HCT116 (cell line): ENCODE measurements at regions not wholly inside any gene's neighbourhood (a gene's known extent, or its start where the extent isn't known, plus 50 kb on each side); places are given as distances from the start of the nearest gene placed in this dataset.

ENCODE experiments used
- ATAC-seq: fragments of 200-7000 bp; cut with Tn5 transposase; 2 replicates; pipeline ENCODE4 v1.9.1; 2020; ENCODE audit warnings: mild to moderate bottlenecking, moderate library complexity
- BruUV-seq: library from RNA; stranded (reverse); fragments of 400-500 nt; replicated peaks from 2 replicates; lab custom pipeline; 2021; lab: Mats Ljungman, UMichigan
- CTCF ChIA-PET: fragments of 300-600 bp; sonication (Branson Sonifier 250); formaldehyde crosslinking; loops from one replicate; lab custom pipeline; 2021; ENCODE audit warnings: antibody characterized with exemption; lab: Charles Lee
- POLR2A ChIA-PET: fragments of 300-600, 350-600 bp; sonication (Branson Sonifier 250); formaldehyde crosslinking; loops from one replicate; lab custom pipeline; 2021; ENCODE audit warnings: antibody characterized with exemption; lab: Charles Lee
- RAD21 ChIA-PET, 2 experiments: fragments of 300-600 bp; sonication (Branson Sonifier 250); formaldehyde crosslinking; loops; one replicate each; lab custom pipeline; 2023; ENCODE audit warnings: low total read pairs in 2 of 2; ENCODE audit not compliant: uncharacterized antibody in 2 of 2, unreplicated experiment in 2 of 2, low non-redundant PET in 1 of 2; lab: Charles Lee
- DNase-seq: peaks from one replicate; pipeline ENCODE4 v3.0.0-alpha.2; 2010; ENCODE audit warnings: low read depth, low spot score
- H2AFZ ChIP-seq: fragments of 200-600 bp; shearing (Covaris generic), sonication (generic); 2 replicates; pipeline ENCODE4 v1.6.1; 2017; ENCODE audit warnings: low read depth, mixed run types, mixed read lengths, antibody characterized with exemption, low read length; ENCODE audit not compliant: poor library complexity, severe bottlenecking
- H3K27ac ChIP-seq: 2 replicates; pipeline ENCODE4 v1.5.1; 2012; ENCODE audit warnings: low read depth, low read length
- H3K27me3 ChIP-seq: fragments of 200-600 bp; sonication (generic); 2 replicates; pipeline ENCODE4 v1.6.1; 2016; ENCODE audit warnings: mixed run types, low read length, mixed read lengths; ENCODE audit not compliant: insufficient read depth
- H3K36me3 ChIP-seq, 2 experiments: fragments of 200-500 bp in 1 of 2; fragments of 200-600 bp in 1 of 2; sonication (Bioruptor generic) in 1 of 2; sonication (generic) in 1 of 2; 2 replicates each; pipeline versions ENCODE4 v1.5.1 to v1.6.1; 2014 to 2016; ENCODE audit warnings: low read length in 2 of 2, inconsistent platforms in 1 of 2, mixed read lengths in 1 of 2, mixed run types in 1 of 2; ENCODE audit not compliant: insufficient read depth in 2 of 2, control insufficient read depth in 1 of 2
- H3K4me1 ChIP-seq, 2 experiments: fragments of 200-600 bp in 1 of 2; sonication (generic) in 1 of 2; 2 replicates each; pipeline versions ENCODE4 v1.5.1 to v1.6.1; 2012 to 2017; ENCODE audit warnings: low read length in 2 of 2, inconsistent platforms in 1 of 2, mild to moderate bottlenecking in 1 of 2, mixed read lengths in 1 of 2, mixed run types in 1 of 2, moderate library complexity in 1 of 2; ENCODE audit not compliant: insufficient read depth in 2 of 2, control insufficient read depth in 1 of 2
- H3K4me2 ChIP-seq: fragments of 200-600 bp; sonication (generic); 2 replicates; pipeline ENCODE4 v1.6.1; 2017; ENCODE audit warnings: mixed run types, low read length, mixed read lengths
- H3K4me3 ChIP-seq, 2 experiments: fragments of 200-600 bp in 1 of 2; sonication (generic) in 1 of 2; replicated peaks in 1 of 2; 2 replicates each; pipeline ENCODE4 v1.5.1; 2011 to 2016; ENCODE audit warnings: low read length in 2 of 2, control low read depth in 1 of 2, low read depth in 1 of 2, mild to moderate bottlenecking in 1 of 2, mixed read lengths in 1 of 2, mixed run types in 1 of 2
- H3K79me2 ChIP-seq: fragments of 200-600 bp; sonication (generic); 2 replicates; pipeline ENCODE4 v1.6.1; 2017; ENCODE audit warnings: mild to moderate bottlenecking, mixed run types, low read length, moderate library complexity, mixed read lengths; ENCODE audit not compliant: insufficient read depth
- H3K9ac ChIP-seq: fragments of 200-600 bp; sonication (generic); 2 replicates; pipeline ENCODE4 v1.6.1; 2016; ENCODE audit warnings: low read length, mixed read lengths
- H3K9me2 ChIP-seq: fragments of 200-600 bp; sonication (generic), shearing (Covaris generic); 2 replicates; pipeline ENCODE4 v1.6.1; 2017; ENCODE audit warnings: mixed run types, mild to moderate bottlenecking, moderate library complexity; ENCODE audit not compliant: insufficient read depth
- H3K9me3 ChIP-seq, 2 experiments: fragments of 200-500 bp in 1 of 2; fragments of 200-600 bp in 1 of 2; sonication (Bioruptor generic) in 1 of 2; sonication (generic) in 1 of 2; 2 replicates each; pipeline ENCODE4 v1.6.1; 2014 to 2017; ENCODE audit warnings: low read length in 2 of 2, mixed read lengths in 2 of 2, inconsistent platforms in 1 of 2, low read depth in 1 of 2, mild to moderate bottlenecking in 1 of 2, mixed run types in 1 of 2, moderate library complexity in 1 of 2; ENCODE audit not compliant: control insufficient read depth in 1 of 2, insufficient read depth in 1 of 2
- H4K20me1 ChIP-seq: fragments of 200-600 bp; sonication (generic), shearing (Covaris generic); 2 replicates; pipeline ENCODE4 v1.6.1; 2017; ENCODE audit warnings: mixed run types, mild to moderate bottlenecking, moderate library complexity; ENCODE audit not compliant: insufficient read depth
- CBX3 ChIP-seq: IDR thresholded peaks from 2 replicates; pipeline ENCODE4 v1.6.1; 2012; ENCODE audit warnings: low read depth
- CEBPB ChIP-seq: IDR thresholded peaks from 2 replicates; pipeline ENCODE4 v1.6.1; 2012; ENCODE audit warnings: low read depth
- ELF1 ChIP-seq: IDR thresholded peaks from 2 replicates; pipeline ENCODE4 v1.6.1; 2012; ENCODE audit warnings: low read depth, borderline replicate concordance
- EZH2 ChIP-seq: fragments of 200-600 bp; sonication (generic); IDR thresholded peaks from 2 replicates; pipeline ENCODE4 v1.6.1; 2017; ENCODE audit warnings: antibody characterized with exemption, mixed run types
- EZH2phosphoT487 ChIP-seq: fragments of 200-600 bp; IDR thresholded peaks from 2 replicates; pipeline ENCODE4 v1.6.1; 2018; ENCODE audit warnings: antibody characterized with exemption, borderline replicate concordance
- FOSL1 ChIP-seq: IDR thresholded peaks from 2 replicates; pipeline ENCODE4 v1.6.1; 2012; ENCODE audit warnings: low read depth
- JUND ChIP-seq: IDR thresholded peaks from 2 replicates; pipeline ENCODE4 v1.6.1; 2012
- POLR2A ChIP-seq: IDR thresholded peaks from 2 replicates; pipeline ENCODE4 v1.7.0; 2011; ENCODE audit warnings: borderline replicate concordance; ENCODE audit not compliant: insufficient read depth, insufficient read length; ENCODE audit errors: extremely low read depth
- POLR2AphosphoS5 ChIP-seq: IDR thresholded peaks from 2 replicates; pipeline ENCODE4 v1.6.1; 2011; ENCODE audit warnings: mild to moderate bottlenecking, low read depth, low read length, moderate library complexity
- RAD21 ChIP-seq: IDR thresholded peaks from 2 replicates; pipeline ENCODE4 v1.6.1; 2012; ENCODE audit warnings: low read depth, mild to moderate bottlenecking
- SIN3A ChIP-seq: IDR thresholded peaks from 2 replicates; pipeline ENCODE4 v1.6.1; 2012; ENCODE audit warnings: low read depth
- SRF ChIP-seq: IDR thresholded peaks from 2 replicates; pipeline ENCODE4 v1.6.1; 2012; ENCODE audit warnings: low read depth
- TCF7L2 ChIP-seq: IDR thresholded peaks from 2 replicates; pipeline ENCODE4 v1.7.0; 2011; ENCODE audit warnings: borderline replicate concordance, inconsistent platforms; ENCODE audit not compliant: insufficient read depth, insufficient read length; ENCODE audit errors: extremely low read depth
- YY1 ChIP-seq: IDR thresholded peaks from 2 replicates; pipeline ENCODE4 v1.6.1; 2011; ENCODE audit warnings: low read length, low read depth, moderate library complexity, mild to moderate bottlenecking; ENCODE audit not compliant: insufficient replicate concordance; ENCODE audit errors: extremely low read depth
- ZFX ChIP-seq: fragments of 450-650 bp; IDR thresholded peaks from 2 replicates; pipeline ENCODE4 v1.6.1; 2017
- ZNF274 ChIP-seq: fragments of 200-500 bp; sonication (Bioruptor generic); IDR thresholded peaks from 2 replicates; pipeline ENCODE4 v1.6.1; 2014; ENCODE audit warnings: mild to moderate bottlenecking, low read depth, low read length, inconsistent platforms
- intact Hi-C: fragments of 100-400 bp; cut with micrococcal nuclease; formaldehyde crosslinking; loops from 2 replicates; pipeline ENCODE4 v1.10.0; 2022
- TF ChIP-seq, protein P1 (sequence below): IDR thresholded peaks from 2 replicates; pipeline ENCODE4 v1.6.1; 2012
- TF ChIP-seq, protein P2 (sequence below): IDR thresholded peaks from 2 replicates; pipeline ENCODE4 v1.6.1; 2012; ENCODE audit warnings: low read depth
- TF ChIP-seq, protein P3 (sequence below): IDR thresholded peaks from 2 replicates; pipeline ENCODE4 v1.6.1; 2012
- TF ChIP-seq, protein P4 (sequence below), 3 experiments: fragments of 200-600 bp in 1 of 3; sonication (generic) in 1 of 3; IDR thresholded peaks in 2 of 3; conservative IDR thresholded peaks in 1 of 3; 2 replicates each; pipeline ENCODE4 v1.5.1; 2012 to 2017; ENCODE audit warnings: low read depth in 2 of 3, low read length in 2 of 3, antibody characterized with exemption in 1 of 3, borderline replicate concordance in 1 of 3, control low read depth in 1 of 3, mild to moderate bottlenecking in 1 of 3, mixed read lengths in 1 of 3, mixed run types in 1 of 3, moderate library complexity in 1 of 3; ENCODE audit not compliant: insufficient read depth in 1 of 3

DNA sequence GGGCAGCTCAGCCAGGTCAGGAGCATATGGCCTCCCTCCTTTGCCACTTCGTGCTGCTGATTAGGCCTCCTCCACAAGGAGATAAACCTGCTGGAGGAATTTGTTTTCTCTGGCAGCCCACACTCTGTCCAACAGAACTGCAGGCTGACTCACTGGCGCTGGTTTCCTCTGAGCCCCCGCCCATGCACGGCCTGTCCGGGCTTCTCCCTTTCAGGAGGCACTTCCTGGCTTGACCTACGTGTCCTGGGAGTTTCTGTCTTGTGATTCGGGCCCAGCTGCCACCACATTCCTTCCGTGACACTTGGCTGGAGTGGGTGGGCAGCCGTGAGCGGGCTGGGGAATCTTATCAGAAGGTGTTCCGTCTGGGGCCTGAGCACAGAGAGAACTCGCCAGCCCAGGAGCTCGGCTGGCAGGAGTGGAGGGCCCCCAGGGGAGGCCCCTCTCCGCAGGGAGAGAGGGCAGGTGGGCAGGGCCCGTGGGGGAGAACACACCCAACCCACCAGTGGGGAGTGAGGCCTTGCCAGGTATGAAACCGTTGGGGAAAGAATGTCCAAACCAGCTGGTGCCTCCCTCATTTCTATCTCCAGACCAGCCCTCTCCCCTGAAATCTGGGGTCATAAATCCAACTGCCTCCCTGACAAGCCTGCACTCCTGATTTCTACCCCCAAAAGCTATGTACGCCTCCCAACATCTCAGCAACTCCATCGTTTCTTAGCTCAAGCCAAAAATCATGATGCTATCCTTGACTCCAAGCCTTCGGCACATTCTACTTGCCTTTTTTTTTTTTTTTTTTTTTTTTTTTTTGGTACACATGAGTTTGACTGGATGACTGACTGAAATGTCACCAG, 110.6 kb upstream of the MEF2A start (continued):
- peak; percentile 19; the same call in 1 of the 2 replicates for TF ChIP-seq CBX3
- TF ChIP-seq CEBPB: no peak
- TF ChIP-seq FOSL1: no peak; the same call in none of the 2 replicates
- TF ChIP-seq TCF7L2: no peak

DNA sequence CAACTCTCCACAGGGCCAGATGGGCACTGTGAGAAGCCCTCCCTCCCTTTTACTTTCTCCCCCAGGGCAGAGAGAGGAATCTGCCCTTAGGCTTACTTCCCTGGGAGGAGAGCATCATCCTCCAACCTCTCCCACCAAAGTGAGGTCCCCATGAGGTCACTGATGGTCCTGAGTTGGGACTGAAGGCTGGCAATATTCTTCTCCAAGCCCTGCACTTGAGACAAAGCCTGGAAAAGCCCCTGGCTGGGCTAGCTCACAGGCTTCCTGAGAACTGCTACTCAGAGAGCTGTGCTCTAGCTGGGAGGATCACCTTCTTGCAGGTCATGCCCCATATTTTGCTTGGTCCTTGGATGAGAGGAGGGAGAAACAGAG, 110.0 kb upstream of the MEF2A start:
- ChIA-PET RAD21 (no interaction called here), CTCF (no interaction called here), POLR2A (interaction anchor here (0.7 kb wide), 1 partner anchor 17 kb away, joined by 4 read pairs; no protein-coding TSS in a partner anchor)
- intact Hi-C loops: no loop called here
- TF ChIP-seq, protein P1, sequence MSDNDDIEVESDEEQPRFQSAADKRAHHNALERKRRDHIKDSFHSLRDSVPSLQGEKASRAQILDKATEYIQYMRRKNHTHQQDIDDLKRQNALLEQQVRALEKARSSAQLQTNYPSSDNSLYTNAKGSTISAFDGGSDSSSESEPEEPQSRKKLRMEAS: no peak
- no peak for TF ChIP-seq TCF7L2
- TF ChIP-seq ZNF274: no peak
- no peak for TF ChIP-seq YY1
- TF ChIP-seq EZH2: no peak
- TF ChIP-seq RAD21: no peak
- no peak for TF ChIP-seq POLR2A
- TF ChIP-seq EZH2phosphoT487: no peak
- no peak for TF ChIP-seq ZFX
- TF ChIP-seq, protein P2, sequence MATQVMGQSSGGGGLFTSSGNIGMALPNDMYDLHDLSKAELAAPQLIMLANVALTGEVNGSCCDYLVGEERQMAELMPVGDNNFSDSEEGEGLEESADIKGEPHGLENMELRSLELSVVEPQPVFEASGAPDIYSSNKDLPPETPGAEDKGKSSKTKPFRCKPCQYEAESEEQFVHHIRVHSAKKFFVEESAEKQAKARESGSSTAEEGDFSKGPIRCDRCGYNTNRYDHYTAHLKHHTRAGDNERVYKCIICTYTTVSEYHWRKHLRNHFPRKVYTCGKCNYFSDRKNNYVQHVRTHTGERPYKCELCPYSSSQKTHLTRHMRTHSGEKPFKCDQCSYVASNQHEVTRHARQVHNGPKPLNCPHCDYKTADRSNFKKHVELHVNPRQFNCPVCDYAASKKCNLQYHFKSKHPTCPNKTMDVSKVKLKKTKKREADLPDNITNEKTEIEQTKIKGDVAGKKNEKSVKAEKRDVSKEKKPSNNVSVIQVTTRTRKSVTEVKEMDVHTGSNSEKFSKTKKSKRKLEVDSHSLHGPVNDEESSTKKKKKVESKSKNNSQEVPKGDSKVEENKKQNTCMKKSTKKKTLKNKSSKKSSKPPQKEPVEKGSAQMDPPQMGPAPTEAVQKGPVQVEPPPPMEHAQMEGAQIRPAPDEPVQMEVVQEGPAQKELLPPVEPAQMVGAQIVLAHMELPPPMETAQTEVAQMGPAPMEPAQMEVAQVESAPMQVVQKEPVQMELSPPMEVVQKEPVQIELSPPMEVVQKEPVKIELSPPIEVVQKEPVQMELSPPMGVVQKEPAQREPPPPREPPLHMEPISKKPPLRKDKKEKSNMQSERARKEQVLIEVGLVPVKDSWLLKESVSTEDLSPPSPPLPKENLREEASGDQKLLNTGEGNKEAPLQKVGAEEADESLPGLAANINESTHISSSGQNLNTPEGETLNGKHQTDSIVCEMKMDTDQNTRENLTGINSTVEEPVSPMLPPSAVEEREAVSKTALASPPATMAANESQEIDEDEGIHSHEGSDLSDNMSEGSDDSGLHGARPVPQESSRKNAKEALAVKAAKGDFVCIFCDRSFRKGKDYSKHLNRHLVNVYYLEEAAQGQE: no peak
- no peak for TF ChIP-seq SRF
- TF ChIP-seq, protein P3, sequence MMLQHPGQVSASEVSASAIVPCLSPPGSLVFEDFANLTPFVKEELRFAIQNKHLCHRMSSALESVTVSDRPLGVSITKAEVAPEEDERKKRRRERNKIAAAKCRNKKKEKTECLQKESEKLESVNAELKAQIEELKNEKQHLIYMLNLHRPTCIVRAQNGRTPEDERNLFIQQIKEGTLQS: no peak
- TF ChIP-seq JUND: no peak
- TF ChIP-seq, protein P4, sequence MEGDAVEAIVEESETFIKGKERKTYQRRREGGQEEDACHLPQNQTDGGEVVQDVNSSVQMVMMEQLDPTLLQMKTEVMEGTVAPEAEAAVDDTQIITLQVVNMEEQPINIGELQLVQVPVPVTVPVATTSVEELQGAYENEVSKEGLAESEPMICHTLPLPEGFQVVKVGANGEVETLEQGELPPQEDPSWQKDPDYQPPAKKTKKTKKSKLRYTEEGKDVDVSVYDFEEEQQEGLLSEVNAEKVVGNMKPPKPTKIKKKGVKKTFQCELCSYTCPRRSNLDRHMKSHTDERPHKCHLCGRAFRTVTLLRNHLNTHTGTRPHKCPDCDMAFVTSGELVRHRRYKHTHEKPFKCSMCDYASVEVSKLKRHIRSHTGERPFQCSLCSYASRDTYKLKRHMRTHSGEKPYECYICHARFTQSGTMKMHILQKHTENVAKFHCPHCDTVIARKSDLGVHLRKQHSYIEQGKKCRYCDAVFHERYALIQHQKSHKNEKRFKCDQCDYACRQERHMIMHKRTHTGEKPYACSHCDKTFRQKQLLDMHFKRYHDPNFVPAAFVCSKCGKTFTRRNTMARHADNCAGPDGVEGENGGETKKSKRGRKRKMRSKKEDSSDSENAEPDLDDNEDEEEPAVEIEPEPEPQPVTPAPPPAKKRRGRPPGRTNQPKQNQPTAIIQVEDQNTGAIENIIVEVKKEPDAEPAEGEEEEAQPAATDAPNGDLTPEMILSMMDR (IDR thresholded peaks at IDR 0.05 in 2 of 3, conservative IDR thresholded peaks at IDR 0.05 in 1 of 3; ENCODE audit: borderline replicate concordance in 1 of 3, insufficient read depth in 1 of 3, low read depth in 2 of 3, low read length in 2 of 3): no peak
- no peak for TF ChIP-seq ELF1
- no peak for TF ChIP-seq SIN3A
- TF ChIP-seq POLR2AphosphoS5: no peak
- no peak for TF ChIP-seq CBX3
- DNase-seq: no peak
- no TSS peak for BruUV-seq
- Histone ChIP-seq H3K9ac (no peak overlapping the region), H3K9me3 (no peaks in the 10 kb centered on the region), H4K20me1 (no peaks in the 10 kb centered on the region), H3K4me3 (no peak overlapping the region), H3K27ac (no peak overlapping the region), H2AFZ (no peak overlapping the region), H3K9me2 (no peaks in the 10 kb centered on the region), H3K4me1 (peaks cover 16 to 22% of the 10 kb centered on the region in 2 experiments), H3K79me2 (no peaks in the 10 kb centered on the region), H3K27me3 (no peaks in the 10 kb centered on the region), H3K36me3 (no peaks in the 10 kb centered on the region), H3K4me2 (peak overlapping the region; percentile 83)
- ATAC-seq: no peak
